Omental fat pad (tissue), 3 donors: ENCODE measurements at regions not wholly inside any gene's neighbourhood (a gene's known extent, or its start where the extent isn't known, plus 50 kb on each side); places are given as distances from the start of the nearest gene placed in this dataset. TPM values are rescaled to one million over a fixed set of nuclear protein-coding genes. Genes with fewer than 3 reads are reported as not detected.
"Not testable (repeated sequence)": the region's sequence is repeated elsewhere in the genome, so short reads cannot be mapped to it uniquely, and the experiment has no call there.

Experiments used
- ATAC-seq: fragments of 150-250 bp; one replicate; pipeline ENCODE4 v1.9.1; 2016; ENCODE audit warnings: mild to moderate bottlenecking, moderate library complexity; ENCODE audit not compliant: low FRiP score
- DNase-seq: peaks from one replicate; pipeline ENCODE4 v3.0.0-alpha.2; 2019; ENCODE audit warnings: low spot score
- small RNA-seq: library from RNA; depleted of rRNA; stranded (forward); fragments of <200 nt; gene quantifications from one replicate; pipeline ENCODE3, GENCODE V24; 2016
- TF ChIP-seq, protein P1 (sequence below), 3 donors: fragments of 450-650 bp; IDR thresholded peaks; one replicate each; pipeline ENCODE4 v1.5.1; 2016 to 2017; ENCODE audit warnings: antibody characterized with exemption in 3 of 3, mild to moderate bottlenecking in 3 of 3, moderate library complexity in 2 of 3

DNA sequence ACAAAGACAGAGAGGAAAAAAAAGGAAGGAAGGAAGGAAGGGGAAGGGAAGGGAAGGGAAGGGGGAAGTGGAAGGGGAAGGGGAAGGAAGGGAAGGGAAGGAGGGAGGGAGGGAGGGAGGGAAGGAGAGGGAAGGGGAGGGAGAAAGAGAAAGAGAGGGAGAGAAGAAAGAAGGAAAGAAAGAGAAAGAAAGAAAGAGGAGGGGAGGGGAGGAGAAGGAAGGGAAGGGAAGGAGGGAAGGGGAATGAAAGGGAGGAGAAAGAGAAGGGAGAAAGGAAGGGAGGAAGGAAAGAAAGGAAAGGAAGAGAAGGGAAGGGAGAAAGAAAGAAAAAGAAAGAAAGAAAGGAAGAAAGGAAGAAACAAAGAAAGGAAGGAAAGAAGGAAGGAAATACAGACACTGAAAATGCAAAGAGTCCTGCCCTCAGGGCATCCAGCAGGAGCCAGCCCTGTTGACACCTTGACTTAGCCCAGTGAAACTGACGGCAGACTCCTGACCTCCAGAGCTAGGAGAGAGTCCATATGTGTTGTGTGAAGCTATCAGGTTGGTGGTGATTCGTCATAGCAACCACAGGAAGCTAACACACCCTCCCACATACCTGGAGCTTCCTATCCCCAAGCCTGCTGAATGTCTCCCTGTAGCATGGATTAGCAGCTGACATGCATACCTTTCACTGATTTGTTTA lies 58.7 kb upstream of the SULF2 start:
- TF ChIP-seq, protein P1, sequence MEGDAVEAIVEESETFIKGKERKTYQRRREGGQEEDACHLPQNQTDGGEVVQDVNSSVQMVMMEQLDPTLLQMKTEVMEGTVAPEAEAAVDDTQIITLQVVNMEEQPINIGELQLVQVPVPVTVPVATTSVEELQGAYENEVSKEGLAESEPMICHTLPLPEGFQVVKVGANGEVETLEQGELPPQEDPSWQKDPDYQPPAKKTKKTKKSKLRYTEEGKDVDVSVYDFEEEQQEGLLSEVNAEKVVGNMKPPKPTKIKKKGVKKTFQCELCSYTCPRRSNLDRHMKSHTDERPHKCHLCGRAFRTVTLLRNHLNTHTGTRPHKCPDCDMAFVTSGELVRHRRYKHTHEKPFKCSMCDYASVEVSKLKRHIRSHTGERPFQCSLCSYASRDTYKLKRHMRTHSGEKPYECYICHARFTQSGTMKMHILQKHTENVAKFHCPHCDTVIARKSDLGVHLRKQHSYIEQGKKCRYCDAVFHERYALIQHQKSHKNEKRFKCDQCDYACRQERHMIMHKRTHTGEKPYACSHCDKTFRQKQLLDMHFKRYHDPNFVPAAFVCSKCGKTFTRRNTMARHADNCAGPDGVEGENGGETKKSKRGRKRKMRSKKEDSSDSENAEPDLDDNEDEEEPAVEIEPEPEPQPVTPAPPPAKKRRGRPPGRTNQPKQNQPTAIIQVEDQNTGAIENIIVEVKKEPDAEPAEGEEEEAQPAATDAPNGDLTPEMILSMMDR (IDR thresholded peaks at IDR 0.05): no peak
- no peak for ATAC-seq
- no peak for DNase-seq

DNA sequence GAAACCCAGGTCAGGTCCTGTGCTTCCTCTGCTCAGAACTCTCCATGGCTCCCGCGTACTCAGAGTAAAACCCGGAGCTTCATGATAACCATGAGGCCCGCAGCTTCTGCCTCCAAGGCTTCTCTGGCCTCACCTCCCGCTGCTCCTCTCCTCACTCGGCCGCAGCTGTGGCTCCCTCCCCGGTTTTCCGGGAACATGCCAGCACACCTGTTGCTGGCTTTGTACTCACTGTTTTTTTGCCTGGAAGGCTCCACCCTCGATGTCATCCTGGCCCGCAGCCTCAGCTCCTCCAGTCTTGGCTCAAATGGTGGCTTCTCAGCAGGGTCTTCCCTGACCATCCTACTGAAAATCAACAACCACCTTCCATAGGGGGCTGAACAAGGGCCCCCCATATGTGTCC lies 57.7 kb upstream of the SULF2 start:
- ATAC-seq, DNase-seq: not testable (repeated sequence)

DNA sequence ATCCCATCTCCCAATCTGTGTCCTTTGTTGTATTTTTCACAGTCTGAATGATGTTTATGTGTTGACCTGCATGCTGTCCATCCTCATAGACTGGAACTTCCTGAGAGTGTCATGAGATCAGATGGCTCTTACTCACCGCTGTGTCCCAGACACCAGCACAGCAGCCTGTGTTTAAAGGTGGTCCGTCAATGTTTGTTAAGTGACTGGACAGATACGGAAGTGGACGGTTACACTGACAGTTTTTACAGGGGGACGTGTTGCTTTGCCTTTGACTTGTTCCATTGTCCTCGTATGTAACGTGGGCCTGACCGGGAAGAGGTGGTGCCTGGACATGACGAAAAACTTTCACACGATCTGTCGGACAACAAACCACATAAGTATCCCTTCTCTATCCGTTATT lies 56.7 kb upstream of the SULF2 start:
- not testable (repeated sequence) for DNase-seq, ATAC-seq

DNA sequence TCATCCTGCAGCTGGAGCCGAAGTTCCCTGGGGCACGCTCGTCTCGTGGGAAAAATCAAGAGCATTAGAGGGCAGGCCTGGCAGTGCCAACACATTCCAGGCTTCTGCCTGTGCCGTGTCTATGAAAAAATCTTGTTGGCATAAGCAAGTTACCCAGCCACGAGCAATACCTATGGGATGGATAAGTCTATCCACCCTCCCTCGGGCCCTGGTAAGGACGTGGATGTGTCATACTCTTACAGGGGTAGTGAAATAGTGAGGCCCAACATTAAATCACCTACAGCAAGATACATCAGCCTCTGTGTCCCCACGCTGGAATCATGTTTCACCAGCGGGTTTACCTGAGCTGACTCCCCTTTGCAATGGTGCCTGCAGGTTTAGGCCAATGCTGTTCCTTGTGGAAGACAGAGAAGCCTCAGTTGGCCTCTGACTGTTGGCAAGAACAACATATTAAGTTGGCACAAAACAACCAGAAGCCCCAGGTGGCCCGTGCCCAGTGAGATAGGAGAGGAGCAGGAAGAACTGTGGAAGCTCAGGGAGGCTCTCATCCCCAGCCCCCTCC lies 51.1 kb upstream of the SULF2 start:
- not testable (repeated sequence) for DNase-seq, ATAC-seq

Small RNA genes in the stretch of these regions (small RNA-seq; reads per million reads assigned to genes)
- gene RNA5SP486 (not detected), gene RNU7-144P (not detected), gene RNU7-92P (not detected)
